ENCODE measurements at regions not wholly inside any gene's neighbourhood (a gene's known extent, or its start where the extent isn't known, plus 50 kb on each side); places are given as distances from the start of the nearest gene placed in this dataset.

DNA sequence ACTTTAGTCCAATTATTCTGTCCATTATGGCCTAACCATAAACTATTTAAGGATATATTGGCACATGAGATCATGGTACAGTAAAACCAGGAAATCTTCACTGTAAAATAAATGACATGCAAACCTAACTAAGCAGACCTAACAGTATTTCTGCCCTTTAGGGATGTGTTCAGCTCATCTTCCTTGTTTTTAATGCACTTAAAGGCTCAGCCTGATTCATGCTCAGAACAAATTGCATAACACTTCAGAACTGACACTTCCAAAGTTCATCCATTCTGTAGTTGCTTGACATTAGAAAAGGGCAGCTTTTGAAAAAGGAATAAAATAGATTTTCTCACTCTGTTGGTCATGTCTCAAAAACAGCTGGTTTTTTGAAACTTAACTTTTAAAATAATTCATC is 708.5 kb downstream of the C12orf50 start:
- no peak for DNase-seq

DNA sequence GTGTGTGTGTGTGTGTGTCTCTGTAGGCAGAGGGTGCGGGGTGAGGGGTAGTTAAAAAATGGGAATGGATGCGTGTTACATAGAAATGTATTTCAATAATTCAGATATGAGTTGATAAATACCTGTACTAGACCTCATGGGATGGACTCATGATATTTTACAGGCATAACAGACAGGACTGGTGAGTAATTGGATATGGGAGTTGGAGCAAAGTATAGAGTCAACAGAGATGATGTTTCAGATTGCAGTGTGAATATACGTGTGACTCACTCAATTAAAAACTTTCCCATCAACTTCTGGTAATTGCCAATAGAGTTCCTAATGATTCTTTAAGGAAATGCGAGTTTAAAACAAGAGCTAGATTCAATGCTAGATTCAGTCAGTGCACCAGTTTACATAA is 711.9 kb downstream of the C12orf50 start:
- no peak for DNase-seq

DNA sequence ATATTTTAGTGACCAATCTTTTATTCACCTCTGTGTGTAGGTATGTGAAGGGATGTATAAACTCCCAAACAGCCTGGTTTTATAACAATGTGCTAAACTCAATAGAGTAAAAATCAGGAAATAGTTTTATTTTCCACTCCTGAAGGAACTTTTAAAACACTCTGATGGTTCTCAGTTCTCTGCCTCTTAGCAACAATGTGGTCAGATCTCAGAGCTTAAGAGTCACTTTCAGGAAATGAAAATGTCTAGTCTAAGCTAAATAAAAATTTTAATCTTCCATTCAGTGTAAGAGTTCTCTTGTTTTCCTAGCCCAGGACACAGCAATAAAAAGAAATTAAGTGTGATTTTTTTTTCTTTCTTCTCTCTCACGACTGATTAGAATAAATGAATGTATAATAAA is 718.0 kb downstream of the C12orf50 start:
- DNase-seq: no peak

DNA sequence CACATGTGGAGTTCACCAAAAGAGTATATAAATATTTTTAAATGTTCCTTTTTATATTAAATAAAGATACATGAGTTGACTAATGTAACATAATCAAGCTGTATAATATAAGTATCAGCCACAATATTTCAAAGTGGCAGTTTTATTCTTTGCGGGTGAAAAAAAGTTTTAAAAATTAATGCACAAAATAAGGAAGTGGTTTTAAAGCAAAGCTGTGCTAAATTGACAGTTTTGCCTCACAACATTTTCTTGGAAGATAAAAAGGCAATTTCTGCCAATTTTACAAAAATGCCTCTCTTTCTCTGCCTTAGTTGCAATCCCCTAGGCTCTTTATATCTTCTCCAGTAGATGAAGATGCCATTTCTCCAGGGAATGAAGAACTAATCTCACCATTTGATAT is 719.1 kb downstream of the C12orf50 start:
- DNase-seq: no peak

DNA sequence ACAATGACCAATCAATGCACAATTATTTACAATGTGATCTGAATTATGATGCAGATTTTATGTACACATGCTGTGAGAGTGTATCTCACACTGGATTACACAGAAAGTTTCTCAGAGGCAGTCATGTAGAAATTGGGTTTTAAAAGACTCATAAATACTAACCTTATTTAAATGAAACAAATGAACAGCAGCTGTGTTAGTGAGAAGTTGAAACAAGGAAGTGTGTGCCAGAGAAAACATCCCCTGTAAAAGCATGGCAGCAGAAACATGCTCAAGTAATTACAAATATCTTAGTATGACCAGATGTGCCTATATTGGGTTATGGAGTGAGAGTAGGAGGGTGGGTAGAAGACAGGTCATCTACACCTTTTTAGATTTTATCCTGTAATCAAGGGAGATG is 723.7 kb downstream of the C12orf50 start:
- DNase-seq: no peak

DNA sequence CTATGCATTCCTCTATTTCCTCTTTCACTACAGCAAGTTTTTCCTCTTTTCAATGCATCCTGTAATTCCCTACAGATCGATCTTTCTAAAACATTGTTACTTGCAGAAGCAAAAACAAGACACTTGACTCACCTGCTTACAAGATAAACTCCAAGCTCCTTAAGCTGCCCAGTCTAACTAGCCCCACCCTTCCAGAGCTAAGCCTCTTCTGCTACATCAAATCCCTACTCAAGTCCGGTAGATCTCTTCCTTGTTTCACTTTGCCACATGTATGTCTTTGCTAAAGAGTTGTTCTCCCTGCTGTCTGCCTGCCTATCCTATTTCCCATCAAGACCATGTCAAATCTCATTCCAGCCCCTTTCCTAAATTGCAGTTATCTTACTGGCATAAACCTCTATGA is 724.8 kb downstream of the C12orf50 start:
- DNase-seq: no peak

DNA sequence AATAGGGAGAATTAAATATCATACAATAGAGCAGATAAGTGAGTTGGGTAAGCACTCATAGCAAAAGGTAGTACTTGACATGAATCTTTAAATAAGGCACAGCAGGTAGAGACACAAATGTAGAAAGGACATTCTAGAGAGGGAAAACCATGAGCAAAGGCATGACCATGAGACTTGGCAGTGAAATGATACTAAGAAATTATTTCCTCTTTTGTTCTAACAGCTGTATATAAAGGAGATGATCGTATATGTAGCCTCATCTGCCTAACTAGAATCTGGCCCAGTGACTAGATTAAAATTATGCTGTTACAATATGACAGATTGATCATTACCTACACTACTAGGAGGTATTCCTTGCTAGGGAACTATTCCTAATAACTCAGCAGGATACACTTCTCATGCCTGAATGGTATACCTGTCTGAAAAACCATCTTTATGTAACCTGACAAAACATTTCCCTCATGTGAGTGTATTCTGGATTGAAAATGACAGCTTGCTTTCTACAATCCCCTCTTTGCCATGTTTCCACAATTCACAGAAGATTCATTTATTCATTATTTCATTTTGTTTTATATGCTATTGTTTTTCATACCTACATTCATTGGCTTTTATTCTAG is 725.7 kb downstream of the C12orf50 start:
- no peak for DNase-seq

DNA sequence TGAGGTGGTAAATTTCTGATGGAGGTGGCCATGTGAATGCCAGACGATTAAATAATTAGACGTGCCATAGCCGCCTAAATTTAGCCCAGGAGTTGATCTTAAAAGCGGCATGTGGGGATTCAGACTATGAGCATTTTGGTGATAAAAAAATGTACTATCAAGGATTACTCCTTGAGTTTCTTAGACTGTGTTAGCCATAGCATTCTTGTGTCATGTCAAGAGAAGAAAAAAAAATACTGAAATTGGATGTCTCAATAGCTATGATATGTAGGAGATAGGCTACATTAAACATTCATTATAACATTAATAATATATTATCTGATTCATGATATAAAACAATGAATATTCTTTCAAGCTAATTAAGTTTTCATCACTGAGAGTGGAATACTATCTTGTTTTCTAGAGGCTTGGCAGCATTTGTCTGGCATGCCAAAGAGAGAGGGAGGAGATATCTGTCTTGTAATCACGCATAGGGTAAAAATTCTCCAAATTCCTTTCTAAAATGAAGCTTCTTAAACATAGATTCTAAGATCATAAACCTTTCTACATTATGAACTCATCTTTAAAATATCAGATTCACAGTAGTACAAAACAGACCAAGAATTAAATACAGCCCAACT is 727.0 kb downstream of the C12orf50 start:
- no peak for DNase-seq

DNA sequence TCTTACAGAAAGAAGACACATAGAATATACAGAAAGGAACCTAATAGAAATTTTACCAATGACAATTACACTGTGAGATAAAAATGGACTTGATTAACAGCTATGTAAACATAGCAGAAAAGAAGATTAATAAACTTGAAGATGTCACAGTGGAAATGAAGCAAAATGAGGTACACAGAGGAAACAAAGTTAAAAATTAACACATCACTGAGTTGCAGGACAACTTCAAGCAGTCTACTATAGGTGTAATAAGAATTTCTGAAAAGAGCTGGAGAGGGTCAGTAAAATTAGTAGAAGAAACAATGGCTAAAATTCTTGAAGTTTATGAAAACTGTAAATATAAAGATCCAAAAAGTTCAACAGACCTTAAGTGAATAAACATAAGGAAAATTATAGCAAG is 738.7 kb downstream of the C12orf50 start:
- DNase-seq: no peak

DNA sequence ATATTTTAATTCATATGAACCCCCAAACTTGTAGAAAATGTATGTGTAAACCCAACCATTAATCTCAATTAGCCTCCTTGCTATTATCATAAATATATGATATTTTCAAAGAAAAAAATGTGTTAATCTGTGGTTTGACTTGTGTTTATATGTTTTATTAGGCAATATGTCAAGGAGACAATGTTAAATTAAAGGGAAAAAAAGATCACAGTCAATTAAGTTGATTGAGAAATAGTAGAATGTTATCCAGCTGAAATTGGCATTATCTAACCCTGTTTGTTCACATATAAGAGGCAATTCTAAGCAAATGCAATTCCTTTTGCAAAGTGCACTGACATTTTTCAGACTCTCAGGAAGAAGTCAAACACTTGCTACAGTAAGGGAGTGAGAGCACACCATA is 745.3 kb downstream of the C12orf50 start:
- DNase-seq: no peak

DNA sequence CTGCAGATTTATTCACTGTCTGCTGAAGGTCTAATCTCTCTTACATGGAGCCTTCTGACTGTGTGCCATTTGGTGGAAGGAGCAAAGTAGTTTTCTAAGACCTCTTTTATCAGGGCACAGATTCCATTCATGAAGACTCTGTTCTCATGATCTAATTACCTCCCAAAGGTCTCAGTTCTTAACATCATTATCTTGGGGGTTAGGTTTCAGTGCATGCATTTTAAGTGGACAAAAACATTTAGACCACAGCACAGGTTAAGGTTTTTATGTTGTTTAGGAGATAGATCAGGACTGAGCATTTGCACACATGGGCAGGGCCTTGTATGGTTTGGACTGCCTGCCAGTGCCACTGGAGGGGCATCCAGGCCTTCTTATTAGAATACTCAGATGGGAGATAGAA is 746.1 kb downstream of the C12orf50 start:
- DNase-seq: no peak

DNA sequence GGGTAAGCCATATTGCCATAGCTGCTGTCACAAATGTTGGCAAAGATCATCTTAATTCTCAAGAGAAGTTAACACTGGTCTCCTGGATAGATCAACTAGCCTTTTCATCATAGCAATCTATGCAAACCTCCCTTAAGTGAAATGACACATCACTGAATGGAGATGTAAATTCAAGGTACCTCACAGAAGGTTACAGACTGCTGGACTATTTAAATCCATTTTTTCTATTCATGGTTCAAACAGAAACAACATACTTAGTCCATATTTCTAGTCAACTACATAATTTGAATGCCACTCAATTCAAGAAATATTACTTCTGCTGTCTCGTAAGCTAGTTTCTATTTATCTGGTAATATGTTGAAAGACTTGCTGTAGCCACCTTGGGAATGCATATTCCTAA is 748.3 kb downstream of the C12orf50 start:
- no peak for DNase-seq

DNA sequence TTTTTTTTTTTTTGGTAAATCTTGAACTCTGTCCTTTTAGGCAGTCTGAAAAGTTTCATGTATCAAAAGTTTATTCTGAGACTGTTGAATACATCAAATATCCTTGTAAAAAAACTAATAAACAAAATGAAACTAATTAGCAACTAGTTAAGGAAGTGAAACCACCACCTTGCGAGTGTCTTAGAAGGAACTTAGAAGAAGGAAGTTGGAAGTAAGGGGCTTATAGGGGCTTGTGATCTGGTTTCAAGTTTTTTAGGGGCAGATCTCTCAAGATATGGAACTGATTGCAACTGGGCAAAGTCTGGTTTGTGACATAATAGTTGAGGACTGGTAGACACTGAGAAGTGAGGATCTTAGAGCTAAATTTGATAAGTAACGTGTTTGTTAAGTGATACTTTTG is 748.8 kb downstream of the C12orf50 start:
- no peak for DNase-seq

DNA sequence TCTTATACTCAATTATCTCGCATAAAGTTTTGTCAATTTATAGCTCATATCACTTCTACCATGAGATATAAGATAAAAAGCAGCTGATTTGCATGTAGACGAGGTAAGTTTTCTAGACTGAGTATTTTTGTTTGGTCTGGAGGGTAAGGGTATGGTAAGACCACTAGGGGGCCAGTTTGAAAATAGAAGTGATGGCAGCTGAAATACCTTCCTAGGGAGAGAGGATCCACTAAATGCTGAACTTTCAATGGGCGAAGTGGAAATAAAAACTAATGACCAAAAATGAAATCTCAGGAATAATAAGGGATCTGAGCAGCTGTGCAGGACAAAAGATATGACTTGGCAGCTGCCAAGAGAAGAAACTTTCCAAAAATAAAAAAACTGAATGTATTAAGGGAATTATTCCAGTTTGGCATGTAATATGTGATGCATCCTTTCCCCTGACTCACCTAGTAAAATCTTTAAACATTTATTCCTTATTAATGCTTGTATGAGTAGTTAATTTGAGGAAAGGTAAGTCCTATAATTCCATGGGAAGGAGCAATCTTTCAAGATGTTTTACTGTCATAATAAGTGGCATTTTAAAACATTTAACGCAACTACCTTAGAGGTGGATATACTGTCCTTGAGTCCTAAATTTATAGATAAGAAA is 754.5 kb downstream of the C12orf50 start:
- peak; percentile 1 to 37 for DNase-seq

DNA sequence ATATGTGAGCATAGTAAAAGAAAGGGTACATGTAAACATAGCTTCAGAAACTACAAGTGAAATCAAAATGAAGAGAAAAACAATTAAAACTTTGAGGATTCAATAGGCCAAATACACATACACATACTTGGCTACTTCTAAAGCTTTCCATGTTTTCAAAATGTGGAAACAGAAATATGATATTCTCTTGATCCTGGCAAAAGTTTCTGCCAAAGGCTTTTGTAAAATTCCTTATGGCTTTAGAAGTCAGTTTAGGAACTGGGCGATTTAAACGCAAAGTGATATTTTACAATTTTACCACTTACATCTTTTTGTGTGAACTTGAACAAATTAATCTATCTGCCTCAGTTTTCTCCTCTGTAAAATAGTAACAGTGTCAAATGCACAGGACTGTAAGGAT is 756.4 kb downstream of the C12orf50 start:
- DNase-seq: no peak

DNA sequence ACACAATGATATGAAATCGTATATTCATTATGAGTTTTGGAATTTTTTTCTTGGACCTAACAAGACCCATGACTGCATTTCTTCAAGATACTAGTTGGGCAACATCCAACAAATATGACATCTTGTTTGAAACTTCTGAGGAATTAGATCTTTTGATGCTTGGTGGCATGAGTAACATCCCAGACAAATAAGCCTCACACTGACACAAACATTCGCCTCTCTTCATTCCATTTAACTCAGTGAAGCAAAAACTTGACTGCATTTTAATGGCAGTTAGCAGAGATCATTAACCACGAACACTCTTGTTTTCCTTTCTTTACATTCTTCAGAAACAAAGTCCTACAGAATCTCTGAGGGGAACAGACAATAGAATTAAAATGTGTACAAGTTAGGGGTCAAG is 758.3 kb downstream of the C12orf50 start:
- no peak for DNase-seq

DNA sequence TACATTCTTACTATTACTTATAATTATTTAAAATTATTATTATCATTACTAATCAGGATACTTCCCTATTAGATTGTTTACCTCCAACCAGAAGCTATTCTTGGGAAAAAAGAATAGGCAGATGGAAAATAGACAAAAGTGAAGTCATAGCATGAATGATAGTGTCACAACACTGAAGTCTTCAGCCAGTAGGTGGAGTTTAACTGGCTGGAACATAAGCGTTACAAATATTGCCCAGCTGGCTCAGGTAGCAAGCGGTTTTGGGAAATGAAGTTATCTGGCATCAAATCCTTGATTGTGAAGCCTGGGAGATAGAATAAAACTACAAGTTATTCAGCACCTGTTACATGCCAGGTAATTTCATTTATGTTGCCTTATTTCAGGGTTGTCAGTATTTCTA is 762.9 kb downstream of the C12orf50 start:
- peak in 1 of 2 experiments; percentile 1 for DNase-seq

DNA sequence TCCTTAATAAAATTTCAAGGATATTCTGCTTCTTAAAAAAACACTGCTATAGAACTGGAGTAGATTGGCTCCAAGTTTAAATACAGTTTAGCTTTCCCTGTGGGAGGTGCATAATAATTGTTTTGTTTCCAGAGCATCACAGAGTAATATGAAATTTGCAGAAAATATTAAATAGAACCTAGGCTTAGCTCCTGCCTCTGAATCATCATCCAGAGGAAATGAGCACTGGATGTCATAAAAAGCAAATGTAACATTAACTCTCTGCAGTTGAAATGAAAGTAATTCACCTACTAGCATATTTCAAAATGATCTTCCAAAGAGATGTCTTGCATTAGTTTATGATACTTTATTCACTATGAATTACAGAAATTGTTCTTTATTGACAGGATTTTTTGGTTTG is 769.8 kb downstream of the C12orf50 start:
- no peak for DNase-seq

DNA sequence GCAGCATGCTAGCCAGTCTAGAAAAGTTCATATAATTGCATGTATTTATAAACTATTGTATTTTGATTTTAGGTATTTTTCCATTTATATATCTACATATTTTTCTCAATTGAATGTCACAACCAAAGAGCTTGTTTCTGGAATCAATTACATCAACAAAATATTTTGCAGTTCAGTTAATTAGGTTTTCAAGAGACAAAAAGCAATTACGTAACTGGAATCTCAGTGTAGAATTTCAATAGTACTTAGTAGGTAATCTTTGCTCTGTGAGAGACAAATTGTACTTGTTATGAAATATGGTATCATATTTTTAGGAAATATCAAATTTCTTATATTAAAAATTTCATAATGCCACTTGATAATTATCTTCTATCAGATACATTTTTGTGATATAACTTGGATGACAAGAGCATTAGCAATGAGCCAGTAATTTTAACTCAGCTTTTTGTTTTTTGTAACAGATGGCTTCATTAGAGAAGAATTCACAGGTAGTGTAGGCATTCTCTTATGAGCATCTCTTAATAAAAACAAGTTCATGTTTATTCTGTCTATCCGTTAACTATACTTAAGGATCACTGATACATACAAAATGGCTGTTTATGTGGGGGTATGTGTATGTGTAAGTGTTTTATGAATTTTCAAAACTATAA is 774.7 kb downstream of the C12orf50 start:
- DNase-seq: no peak

DNA sequence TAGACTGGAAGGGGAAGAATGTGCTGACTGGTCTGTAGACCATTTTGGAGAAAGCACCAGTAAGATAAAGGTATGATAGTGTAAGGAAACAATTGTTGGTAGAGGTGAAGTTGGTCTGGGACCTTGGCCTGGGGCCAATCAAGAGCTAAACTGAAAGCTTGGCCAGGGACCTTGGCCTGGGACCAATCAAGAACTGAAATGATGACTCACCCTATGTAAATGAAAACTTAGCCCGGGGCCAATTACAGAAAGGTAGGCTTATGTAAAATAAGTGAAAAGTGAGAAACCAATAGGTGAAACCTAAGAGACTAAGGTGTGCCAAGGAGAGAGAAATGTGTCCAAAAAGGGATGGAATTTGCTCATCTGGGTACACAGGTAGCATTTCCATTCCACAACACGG is 776.0 kb downstream of the C12orf50 start:
- DNase-seq: no peak

DNA sequence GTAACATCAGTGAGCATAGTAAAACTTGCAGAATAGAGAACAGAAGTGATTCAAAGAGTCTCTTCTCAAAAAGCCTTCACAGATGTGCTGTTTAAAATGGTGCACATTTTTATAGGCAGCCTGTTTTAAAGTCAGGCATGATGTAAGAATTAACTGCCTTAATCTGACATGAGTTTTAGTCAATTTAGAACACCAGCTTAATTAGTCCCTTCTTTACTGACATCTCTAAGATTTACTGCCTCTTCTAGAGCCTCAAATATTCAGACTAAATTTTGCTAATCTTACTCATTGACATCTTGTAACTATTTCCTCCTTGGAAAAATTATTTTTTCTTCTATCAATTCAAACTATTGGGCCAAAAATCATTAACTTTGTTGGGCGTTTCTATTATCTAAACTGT is 782.5 kb downstream of the C12orf50 start:
- DNase-seq: no peak

DNA sequence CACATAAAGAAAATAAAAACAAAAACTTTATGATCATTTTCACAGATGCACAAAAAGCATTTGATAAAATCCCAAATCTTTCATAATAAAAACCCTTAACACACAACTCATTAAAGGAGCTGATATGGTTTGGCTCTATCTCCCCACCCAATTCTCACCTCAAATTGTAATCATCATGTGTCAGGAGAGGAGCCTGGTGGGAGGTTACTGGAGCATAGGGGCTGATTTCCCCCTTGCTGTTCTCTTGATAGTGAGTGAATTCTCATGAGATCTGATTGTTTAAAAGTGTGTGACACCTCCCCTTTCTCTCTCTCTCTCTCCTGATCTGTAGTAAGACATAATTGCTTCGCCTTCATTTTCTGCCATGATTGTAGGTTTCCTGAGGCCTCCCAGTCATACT is 790.7 kb downstream of the C12orf50 start:
- DNase-seq: no peak

DNA sequence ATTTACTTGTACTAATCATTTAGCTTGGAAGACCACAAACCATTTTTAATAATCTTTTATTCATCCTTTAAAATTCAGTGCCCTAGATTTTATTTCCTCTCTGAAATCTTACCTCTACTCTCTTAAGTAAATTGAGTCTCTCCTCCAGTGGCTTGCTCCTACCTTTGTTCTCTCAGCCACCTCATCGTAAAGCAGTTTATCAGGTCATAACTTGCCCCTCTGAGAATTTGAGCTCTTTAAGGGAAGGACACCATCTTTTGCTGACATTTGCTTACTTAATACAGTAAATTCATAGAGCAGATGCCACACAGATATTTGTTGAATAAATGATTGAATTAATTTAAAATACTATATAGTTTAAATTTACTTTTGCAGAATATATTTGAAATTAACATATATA is 794.3 kb downstream of the C12orf50 start:
- no peak for DNase-seq

DNA sequence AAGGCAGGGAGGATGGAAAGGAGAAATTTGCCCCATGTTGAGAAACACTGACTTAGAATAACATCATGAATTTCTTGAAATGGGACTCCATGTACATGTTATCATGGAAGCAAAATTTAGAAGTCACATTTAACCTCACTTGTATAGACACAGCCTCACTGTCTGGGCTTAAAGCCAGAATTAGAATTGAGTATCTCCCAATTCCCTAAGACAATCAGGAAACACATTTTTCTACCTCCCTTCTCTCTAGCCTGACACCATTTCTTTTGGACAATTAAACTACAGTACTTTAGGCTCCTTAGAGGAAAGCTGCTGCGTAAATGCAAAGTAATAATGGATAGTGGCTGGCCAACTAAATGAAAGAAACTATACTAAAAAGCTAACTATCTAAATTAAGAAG is 795.5 kb downstream of the C12orf50 start:
- no peak for DNase-seq

Measured in NCI-H526 (cell line).